NCI-H2196 treated with DMSO at 0.1 percent for 48 hours (cell line): ENCODE measurements at regions not wholly inside any gene's neighbourhood (a gene's known extent, or its start where the extent isn't known, plus 50 kb on each side); places are given as distances from the start of the nearest gene placed in this dataset.

ENCODE experiments used
- DNase-seq: peaks from one replicate; lab custom pipeline; 2025; ENCODE audit not compliant: unreplicated experiment; lab: John Stamatoyannopoulos, UW

DNA sequence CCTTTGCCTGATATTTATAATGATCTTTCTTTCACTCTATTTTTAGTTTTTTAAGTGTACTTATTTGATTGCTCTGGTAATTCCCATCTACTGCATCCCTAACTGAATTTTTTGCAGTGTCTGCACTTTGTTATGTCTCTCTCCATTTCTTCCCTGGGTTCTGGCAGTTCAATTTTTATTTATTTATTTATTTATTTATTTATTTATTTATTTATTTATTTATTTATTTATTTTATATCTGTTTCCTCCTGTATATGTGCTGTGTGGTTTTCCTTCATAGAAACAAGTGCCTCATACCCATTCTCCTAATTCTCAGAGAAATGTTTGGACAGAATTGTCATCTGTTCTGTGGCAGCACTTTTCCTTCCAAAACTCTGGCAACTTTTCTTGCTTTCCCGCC lies 2370.8 kb upstream of the WWC1 start:
- no peak for DNase-seq

DNA sequence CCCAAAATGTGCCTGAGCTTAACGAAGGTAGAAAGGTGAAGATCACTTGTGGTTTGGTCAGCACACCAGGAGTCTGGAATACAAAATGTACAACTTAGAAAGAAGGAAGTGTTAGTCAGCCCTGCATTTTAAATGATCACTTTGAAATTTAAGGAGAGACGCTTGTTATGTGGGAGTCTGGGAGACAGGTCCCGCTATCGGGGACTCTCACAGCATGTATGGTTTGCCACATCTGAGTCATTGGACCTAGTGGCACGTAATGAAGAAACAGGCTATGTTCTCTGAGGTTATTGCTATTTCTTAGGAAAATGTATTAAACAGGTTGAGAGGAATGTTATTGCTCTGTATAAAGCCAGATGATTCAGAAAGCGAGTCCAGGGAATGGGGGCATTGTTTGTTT lies 2362.5 kb upstream of the WWC1 start:
- no peak for DNase-seq

GRCh38 chr5:165940541-165940940 lies 2350.9 kb upstream of the WWC1 start:
- no peak for DNase-seq

DNA sequence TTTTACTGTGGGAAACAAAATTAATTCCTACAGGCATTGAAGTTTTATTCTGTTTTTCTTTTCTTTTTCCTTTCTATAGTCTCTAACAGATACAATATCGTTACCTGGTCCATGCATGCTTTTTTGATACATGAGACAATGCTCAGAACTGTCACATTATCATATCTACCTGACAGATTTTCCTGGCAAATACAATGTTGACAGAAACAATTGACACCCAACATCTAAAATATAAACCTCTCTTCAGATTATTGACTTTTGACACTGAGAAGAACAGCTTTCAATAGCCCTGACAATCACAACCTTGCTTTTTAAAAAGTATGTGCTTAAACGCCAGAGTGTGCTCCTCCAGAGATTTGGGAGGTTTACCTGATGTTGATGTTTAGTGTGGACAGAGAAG lies 2334.6 kb upstream of the WWC1 start:
- DNase-seq: no peak

GRCh38 chr5:165981671-165982070 lies 2309.8 kb upstream of the WWC1 start:
- DNase-seq: no peak

GRCh38 chr5:165996201-165996875 lies 2295.1 kb upstream of the WWC1 start:
- DNase-seq: no peak

GRCh38 chr5:165999693-166000320 lies 2291.6 kb upstream of the WWC1 start:
- DNase-seq: no peak

DNA sequence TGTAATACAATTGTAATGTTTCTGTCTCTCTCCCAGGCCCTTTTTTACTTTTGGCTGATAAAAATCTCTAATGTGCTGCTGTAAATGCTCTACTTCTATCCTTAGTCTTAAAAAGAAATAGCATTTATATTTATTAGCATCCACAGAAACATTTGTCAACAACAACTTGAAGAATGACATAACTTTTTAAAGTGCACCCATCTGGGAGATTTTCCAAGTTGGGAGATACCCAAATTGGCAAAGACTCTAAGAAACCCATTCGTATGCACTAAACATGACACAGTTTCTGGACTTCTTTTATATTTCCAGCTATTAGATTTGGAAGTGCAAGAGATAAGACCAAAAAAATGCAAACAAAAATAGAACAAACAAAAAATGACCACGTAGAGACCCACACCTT lies 2287.4 kb upstream of the WWC1 start:
- no peak for DNase-seq

GRCh38 chr5:166013415-166013814 lies 2278.0 kb upstream of the WWC1 start:
- DNase-seq: no peak

- no peak for DNase-seq
These were observed 2277.2 kb upstream of the WWC1 start for GRCh38 chr5:166014256-166014655.

- DNase-seq: no peak
These were observed 2272.7 kb upstream of the WWC1 start for GRCh38 chr5:166018716-166019115.

DNA sequence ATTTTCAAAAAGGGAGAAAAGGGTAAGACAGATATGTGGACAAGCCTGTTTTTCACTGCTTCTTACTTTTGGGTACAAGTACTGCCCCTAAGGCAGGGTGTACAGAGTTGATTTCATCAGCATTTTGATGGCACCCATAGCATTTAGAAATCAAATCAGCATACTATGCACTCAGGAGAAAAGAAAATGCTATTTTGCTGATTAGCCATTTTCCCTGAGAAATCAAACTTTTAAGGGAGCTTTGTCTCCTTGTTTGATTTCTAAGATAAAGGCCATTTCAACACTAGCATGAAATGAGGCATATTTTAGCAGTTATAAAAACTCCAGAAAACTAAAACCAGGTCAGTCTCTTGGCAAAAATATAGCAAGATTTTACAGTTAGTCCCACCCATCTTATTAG lies 2269.4 kb upstream of the WWC1 start:
- DNase-seq: no peak

GRCh38 chr5:166024970-166025369 lies 2266.5 kb upstream of the WWC1 start:
- no peak for DNase-seq

DNA sequence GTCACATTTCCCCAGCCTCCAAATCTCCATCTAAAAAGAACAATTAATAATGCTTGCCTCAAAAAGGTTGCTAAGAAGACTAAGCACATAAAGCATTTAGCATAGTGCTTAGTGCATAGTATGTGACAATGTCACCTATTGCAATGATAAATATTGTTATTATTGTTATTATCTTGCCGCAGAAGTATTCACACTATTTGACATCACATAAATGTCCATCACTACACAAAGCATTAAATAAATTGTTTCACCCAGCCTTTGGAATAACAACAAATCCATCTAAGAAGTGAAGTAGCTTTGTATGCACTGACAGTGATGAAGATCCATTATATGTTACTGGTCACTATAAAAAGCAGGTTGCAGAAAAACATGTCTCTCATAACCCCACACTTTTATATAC lies 2263.9 kb upstream of the WWC1 start:
- DNase-seq: no peak

DNA sequence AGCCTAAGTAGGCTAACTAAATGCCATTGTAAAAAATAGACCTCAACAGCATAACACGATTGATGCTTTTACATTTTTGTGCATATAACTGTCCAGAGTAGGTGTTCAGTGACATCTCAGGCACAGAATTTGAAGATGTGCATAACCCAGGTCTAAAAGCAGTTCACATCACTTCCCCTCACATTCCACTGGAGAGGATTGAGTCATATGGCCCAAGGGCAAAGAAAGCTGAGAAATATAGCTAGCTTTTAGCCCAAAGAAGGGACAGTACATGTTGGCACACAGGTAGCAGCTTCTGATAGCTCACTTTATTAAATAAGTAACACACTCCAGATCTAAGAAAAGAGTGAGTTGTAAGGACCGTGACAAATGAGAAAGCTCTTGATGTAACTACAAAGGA lies 2259.5 kb upstream of the WWC1 start:
- DNase-seq: no peak

DNA sequence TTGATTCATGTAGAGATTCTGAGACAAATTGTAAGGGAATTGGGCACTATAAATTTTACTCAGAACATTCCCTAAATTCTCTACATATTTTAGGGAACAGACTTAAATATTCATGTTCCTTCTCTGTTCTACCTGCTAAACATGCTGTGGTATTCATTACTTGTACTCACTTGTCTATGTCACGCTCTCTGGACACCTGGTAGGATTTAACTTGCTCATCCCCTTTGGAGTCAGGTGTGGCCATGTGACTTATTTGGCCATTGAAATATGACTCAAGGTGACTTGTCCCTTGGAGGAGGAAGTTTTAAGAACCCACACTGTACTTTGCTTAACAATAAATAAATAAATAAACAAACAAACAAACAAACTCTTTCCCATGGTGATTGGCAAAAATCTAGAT lies 2258.8 kb upstream of the WWC1 start:
- no peak for DNase-seq

- DNase-seq: no peak
These were observed 2245.5 kb upstream of the WWC1 start for GRCh38 chr5:166045961-166046360.

DNA sequence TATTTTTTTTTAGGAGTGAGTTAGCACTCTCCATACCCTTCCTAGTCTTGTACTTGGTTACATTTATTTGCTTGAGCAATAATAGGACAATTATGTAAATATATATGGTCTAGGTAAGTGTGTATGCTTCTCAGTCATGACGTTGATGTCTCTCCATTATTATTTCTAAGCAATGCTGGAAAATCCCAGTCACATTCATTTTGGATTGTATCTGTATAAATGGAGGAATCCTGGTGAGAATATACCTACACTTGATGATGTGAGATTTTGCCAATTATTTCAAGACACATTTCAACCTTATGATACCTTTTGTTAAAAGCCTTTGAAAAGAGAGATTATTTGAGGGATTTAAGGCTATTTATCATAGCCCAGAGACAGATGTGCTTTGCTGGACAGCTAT lies 2244.5 kb upstream of the WWC1 start:
- no peak for DNase-seq

DNA sequence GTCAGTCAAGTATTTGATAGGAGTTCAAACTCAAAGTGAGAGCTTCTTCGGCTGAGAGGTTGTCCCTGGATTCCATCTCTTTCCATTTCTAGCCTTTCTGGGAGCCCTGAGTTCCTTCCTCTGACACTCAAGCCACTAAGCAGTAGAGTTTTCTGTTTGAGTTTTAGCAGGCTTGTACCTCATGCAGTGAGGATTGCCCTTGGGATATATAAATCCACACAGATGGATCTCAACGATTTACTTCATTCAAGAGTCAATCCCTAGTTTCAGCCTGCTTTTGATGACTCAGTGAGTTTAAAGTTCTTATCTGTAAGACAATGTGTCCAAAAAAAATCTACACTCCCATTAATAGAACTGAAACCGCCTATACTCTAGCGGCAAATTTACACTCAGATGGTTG lies 2240.9 kb upstream of the WWC1 start:
- DNase-seq: no peak

DNA sequence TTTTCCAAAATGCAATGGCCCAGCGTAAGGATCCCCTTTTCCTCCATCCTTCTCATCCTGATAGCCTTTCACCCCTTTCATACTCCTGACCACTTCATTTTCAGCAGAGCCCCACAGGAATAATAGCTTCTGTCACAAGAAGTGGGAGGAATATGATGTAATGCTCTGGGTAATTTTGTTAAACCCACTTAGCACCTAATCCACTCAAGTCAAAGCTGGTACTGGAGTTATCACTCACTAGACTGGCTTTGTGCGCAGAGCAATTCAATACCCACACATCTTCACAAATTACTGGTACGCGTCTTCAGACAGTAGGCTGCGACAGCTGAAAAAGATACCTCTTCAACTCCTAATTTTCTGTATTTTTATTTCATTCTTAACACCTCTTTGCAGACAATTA lies 2232.8 kb upstream of the WWC1 start:
- no peak for DNase-seq

- no peak for DNase-seq
These were observed 2229.4 kb upstream of the WWC1 start for GRCh38 chr5:166062094-166062493.

GRCh38 chr5:166062719-166063118 lies 2228.7 kb upstream of the WWC1 start:
- DNase-seq: no peak

- DNase-seq: no peak
These were observed 2228.2 kb upstream of the WWC1 start for GRCh38 chr5:166063261-166063660.
